Esophagus (tissue), 2 donors: ENCODE measurements at regions not wholly inside any gene's neighbourhood (a gene's known extent, or its start where the extent isn't known, plus 50 kb on each side); places are given as distances from the start of the nearest gene placed in this dataset.

Source experiments
- H3K27ac ChIP-seq, 2 donors: one replicate each; pipeline ENCODE4 v1.5.1; 2013; ENCODE audit warnings: low read depth in 2 of 2, mild to moderate bottlenecking in 2 of 2, inconsistent platforms in 1 of 2, low read length in 1 of 2, moderate library complexity in 1 of 2
- H3K27me3 ChIP-seq, 2 donors: one replicate each; pipeline ENCODE4 v1.6.1; 2013; ENCODE audit warnings: low read length in 2 of 2, control low read depth in 1 of 2, mild to moderate bottlenecking in 1 of 2; ENCODE audit not compliant: insufficient read depth in 2 of 2, control insufficient read depth in 1 of 2
- H3K36me3 ChIP-seq, 2 donors: one replicate each; pipeline ENCODE4 v1.6.1; 2013; ENCODE audit warnings: low read length in 1 of 2; ENCODE audit not compliant: control insufficient read depth in 2 of 2, insufficient read depth in 2 of 2
- H3K4me1 ChIP-seq, 2 donors: one replicate each; pipeline ENCODE4 v1.6.1; 2013; ENCODE audit warnings: low read length in 1 of 2; ENCODE audit not compliant: control insufficient read depth in 2 of 2, insufficient read depth in 2 of 2
- H3K4me3 ChIP-seq, 2 donors: one replicate each; pipeline ENCODE4 v1.5.1; 2013; ENCODE audit warnings: low read length in 2 of 2, mild to moderate bottlenecking in 2 of 2, low read depth in 1 of 2, moderate library complexity in 1 of 2
- H3K9me3 ChIP-seq, 2 donors: one replicate each; pipeline ENCODE4 v1.6.1; 2013; ENCODE audit warnings: mild to moderate bottlenecking in 2 of 2, low read depth in 1 of 2, low read length in 1 of 2, moderate library complexity in 1 of 2; ENCODE audit not compliant: control insufficient read depth in 2 of 2, insufficient read depth in 1 of 2
- WGBS, 2 donors: extraction: QIAGEN DNeasy Blood & Tissue Kit; methylation state at CpG; one replicate each; pipeline ENCODE4 v1.1.7; 2013; 5-methylcytosine and 5-hydroxymethylcytosine counted together
- donor health status: healthy with polysubstance abuse.
- donor health status: Bipolar disorder and iron deficiency.

- no peaks in the 10 kb centered on the region for H3K36me3 ChIP-seq
- no peaks in the 10 kb centered on the region for H3K9me3 ChIP-seq
- H3K4me3 ChIP-seq: no peak overlapping the region
- H3K27me3 ChIP-seq: no peaks in the 10 kb centered on the region
- no peaks in the 10 kb centered on the region for H3K4me1 ChIP-seq
- 90 to 91% methylated on average over 3 of the region's 3 CpGs for WGBS, 2 donors
- no peak overlapping the region for H3K27ac ChIP-seq
Measured at GRCh38 chr13:77412116-77412635, 85.3 kb upstream of the MYCBP2 start.

GRCh38 chr13:77409412-77409811, 82.5 kb upstream of the MYCBP2 start:
- Histone ChIP-seq H3K27me3 (no peaks in the 10 kb centered on the region), H3K4me3 (no peak overlapping the region), H3K9me3 (no peaks in the 10 kb centered on the region), H3K4me1 (no peaks in the 10 kb centered on the region), H3K27ac (no peak overlapping the region), H3K36me3 (no peaks in the 10 kb centered on the region)
- WGBS, 2 donors: 95 to 96% methylated on average over 2 of the region's 2 CpGs

GRCh38 chr13:77406644-77407440, 79.9 kb upstream of the MYCBP2 start:
- Histone ChIP-seq H3K4me1 (no peaks in the 10 kb centered on the region), H3K27me3 (no peaks in the 10 kb centered on the region), H3K4me3 (no peak overlapping the region), H3K36me3 (no peaks in the 10 kb centered on the region), H3K27ac (no peak overlapping the region), H3K9me3 (no peaks in the 10 kb centered on the region)
- 82 to 83% methylated on average over 4 of the region's 4 CpGs for WGBS, 2 donors

GRCh38 chr13:77398825-77399620, 72.1 kb upstream of the MYCBP2 start:
- Histone ChIP-seq H3K4me1 (no peaks in the 10 kb centered on the region), H3K27ac (no peak overlapping the region)
- 72 to 79% methylated on average over 3 of the region's 3 CpGs for WGBS, 2 donors

GRCh38 chr13:77397636-77398035, 70.7 kb upstream of the MYCBP2 start:
- H3K4me3 ChIP-seq: no peak overlapping the region
- H3K27me3 ChIP-seq: no peaks in the 10 kb centered on the region
- H3K36me3 ChIP-seq: no peaks in the 10 kb centered on the region
- H3K27ac ChIP-seq: no peak overlapping the region
- H3K4me1 ChIP-seq: no peaks in the 10 kb centered on the region
- WGBS, 2 donors: 72 to 87% methylated on average over 2 of the region's 2 CpGs
- no peaks in the 10 kb centered on the region for H3K9me3 ChIP-seq

More at GRCh38 chr13:77398825-77399620, 72.1 kb upstream of the MYCBP2 start:
- Histone ChIP-seq H3K36me3 (no peaks in the 10 kb centered on the region), H3K27me3 (no peaks in the 10 kb centered on the region), H3K9me3 (no peaks in the 10 kb centered on the region), H3K4me3 (no peak overlapping the region)

- H3K4me1 ChIP-seq: no peaks in the 10 kb centered on the region
- no peaks in the 10 kb centered on the region for H3K36me3 ChIP-seq
- H3K27ac ChIP-seq: peak overlapping the region in 1 of 2 donors; percentile 38
- H3K27me3 ChIP-seq: no peaks in the 10 kb centered on the region
- no peaks in the 10 kb centered on the region for H3K9me3 ChIP-seq
- H3K4me3 ChIP-seq: no peak overlapping the region
Measured at GRCh38 chr13:77391475-77391874, 64.6 kb upstream of the MYCBP2 start.

DNA sequence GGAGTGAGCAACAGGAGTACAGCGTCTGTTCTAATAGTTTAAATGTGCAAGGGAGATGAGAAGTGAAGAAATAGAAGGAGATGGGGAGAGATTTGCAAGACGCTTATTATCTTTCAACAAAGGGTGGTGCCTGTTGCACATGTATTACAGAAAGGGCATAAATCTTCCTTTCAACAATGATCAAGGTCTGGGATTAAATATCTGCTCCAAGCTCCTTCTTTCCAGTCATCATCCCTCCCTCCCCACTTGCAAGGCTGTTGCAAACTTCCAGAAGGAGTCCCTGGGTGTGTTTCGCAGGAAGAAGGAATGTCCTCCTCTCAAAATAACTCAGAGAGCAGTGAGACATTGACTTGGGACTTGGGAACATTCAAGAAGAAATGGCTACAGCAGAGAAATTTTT, 63.5 kb upstream of the MYCBP2 start:
- Histone ChIP-seq H3K4me3 (no peak overlapping the region), H3K9me3 (no peaks in the 10 kb centered on the region), H3K4me1 (no peaks in the 10 kb centered on the region), H3K27ac (peak overlapping the region in 1 of 2 donors; percentile 24), H3K36me3 (no peaks in the 10 kb centered on the region), H3K27me3 (no peaks in the 10 kb centered on the region)
- WGBS, 2 donors: 50 to 56% methylated on average over 3 of the region's 3 CpGs

DNA sequence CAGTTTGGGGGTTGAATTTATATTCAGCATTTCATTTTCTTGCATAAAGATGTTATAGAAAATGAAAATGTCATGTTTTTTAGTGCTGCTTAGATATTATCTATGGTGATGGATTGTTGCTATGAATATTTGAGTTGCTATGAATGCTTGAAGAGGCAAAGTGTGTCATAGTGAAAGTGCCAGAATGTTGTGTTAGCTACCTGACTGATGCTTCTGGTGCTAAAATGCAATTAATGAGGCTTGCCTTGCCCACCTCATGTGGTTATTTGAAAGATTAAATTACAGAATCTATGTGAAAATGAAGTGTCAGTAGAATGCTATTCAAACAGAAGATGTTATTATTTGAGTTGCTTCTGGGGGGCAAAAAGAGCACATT, 62.7 kb upstream of the MYCBP2 start:
- Histone ChIP-seq H3K36me3 (no peaks in the 10 kb centered on the region), H3K9me3 (no peaks in the 10 kb centered on the region), H3K4me1 (no peaks in the 10 kb centered on the region), H3K27me3 (no peaks in the 10 kb centered on the region), H3K4me3 (no peak overlapping the region), H3K27ac (no peak overlapping the region)

DNA sequence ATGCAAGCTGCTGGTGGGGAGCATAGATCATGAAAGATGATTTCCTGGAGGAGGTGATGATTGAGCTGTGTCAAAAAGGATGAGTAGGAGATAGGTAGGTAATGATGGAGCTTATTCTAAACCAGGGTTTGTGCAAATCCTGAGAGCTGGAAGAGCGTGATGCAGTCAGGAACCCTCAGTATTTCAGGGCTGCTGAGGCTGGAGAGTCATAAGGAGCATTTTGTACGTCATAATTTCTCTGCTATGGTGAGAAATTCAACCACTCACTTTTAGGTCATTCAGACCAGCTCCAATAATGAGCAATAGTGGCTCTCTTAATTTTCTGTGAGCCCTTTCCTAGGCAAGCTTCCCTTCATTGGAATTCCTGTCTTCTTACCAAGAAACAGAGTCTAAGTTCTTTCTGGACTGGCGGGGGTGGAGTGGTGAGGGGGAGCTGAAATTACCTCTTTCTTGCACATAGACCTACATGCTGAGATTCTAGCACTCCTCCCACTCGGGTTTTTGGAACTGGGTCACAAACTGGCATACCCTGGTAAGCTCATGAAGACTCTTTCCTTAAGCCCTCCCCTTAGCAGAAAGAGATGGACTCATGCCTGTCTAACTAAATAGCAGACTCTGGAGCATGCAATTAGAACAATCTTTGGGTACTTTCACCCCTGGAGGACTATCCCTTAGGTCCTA, 62.2 kb upstream of the MYCBP2 start:
- Histone ChIP-seq H3K27ac (no peak overlapping the region), H3K4me3 (no peak overlapping the region), H3K27me3 (no peaks in the 10 kb centered on the region), H3K36me3 (no peaks in the 10 kb centered on the region), H3K9me3 (no peaks in the 10 kb centered on the region), H3K4me1 (no peaks in the 10 kb centered on the region)
- WGBS, 2 donors: 63 to 66% methylated on average over 4 of the region's 4 CpGs
